T-helper 2 cell treated with Interferon-gamma antibody and Interleukin-4, amounts not matched to agents 5 μg/mL and 100 μg/mL, for 36 hours (primary cell): ENCODE measurements at regions not wholly inside any gene's neighbourhood (a gene's known extent, or its start where the extent isn't known, plus 50 kb on each side); places are given as distances from the start of the nearest gene placed in this dataset.

Experiments
- DNase-seq: peaks from one replicate; pipeline ENCODE4 v3.0.0; 2021; ENCODE audit warnings: low spot score
- H3K27ac Mint-ChIP-seq: one replicate; pipeline ENCODE4 v1.8.0; 2021; ENCODE audit warnings: mild to moderate bottlenecking, mixed read lengths
- H3K27me3 Mint-ChIP-seq: one replicate; pipeline ENCODE4 v1.8.0; 2021; ENCODE audit warnings: low read depth, mixed read lengths
- H3K36me3 Mint-ChIP-seq: one replicate; pipeline ENCODE4 v1.8.0; 2021; ENCODE audit warnings: low read depth, mixed read lengths
- H3K4me1 Mint-ChIP-seq: one replicate; pipeline ENCODE4 v1.8.0; 2021; ENCODE audit warnings: low read depth, mixed read lengths
- H3K4me3 Mint-ChIP-seq: one replicate; pipeline ENCODE4 v1.8.0; 2022; ENCODE audit warnings: mild to moderate bottlenecking, moderate library complexity, mixed read lengths
- H3K9me3 Mint-ChIP-seq: one replicate; pipeline ENCODE4 v1.8.0; 2021; ENCODE audit warnings: mixed read lengths

GRCh38 chr9:1414711-1415131, 364.6 kb downstream of the DMRT2 start:
- H3K27ac Mint-ChIP-seq = no peak overlapping the region
- peaks cover 2% of the 10 kb centered on the region for H3K4me1 Mint-ChIP-seq
- no peaks in the 10 kb centered on the region for H3K36me3 Mint-ChIP-seq
- H3K27me3 Mint-ChIP-seq = peaks cover 2% of the 10 kb centered on the region
- no peak for DNase-seq
- no peaks in the 10 kb centered on the region for H3K9me3 Mint-ChIP-seq
- no peak overlapping the region for H3K4me3 Mint-ChIP-seq

GRCh38 chr9:1415146-1415545, 365.0 kb downstream of the DMRT2 start:
- Mint-ChIP-seq H3K36me3 (no peaks in the 10 kb centered on the region), H3K4me3 (no peak overlapping the region), H3K27me3 (peaks cover 2% of the 10 kb centered on the region), H3K27ac (no peak overlapping the region), H3K4me1 (peaks cover 2% of the 10 kb centered on the region), H3K9me3 (no peaks in the 10 kb centered on the region)
- DNase-seq = no peak

- no peaks in the 10 kb centered on the region for H3K9me3 Mint-ChIP-seq
- peaks cover 2% of the 10 kb centered on the region for H3K4me1 Mint-ChIP-seq
- no peaks in the 10 kb centered on the region for H3K36me3 Mint-ChIP-seq
- H3K27me3 Mint-ChIP-seq = peaks cover 2% of the 10 kb centered on the region
- no peak for DNase-seq
- no peak overlapping the region for H3K4me3 Mint-ChIP-seq
- H3K27ac Mint-ChIP-seq = no peak overlapping the region
Measured at GRCh38 chr9:1416261-1416660, 366.1 kb downstream of the DMRT2 start.

- Mint-ChIP-seq H3K36me3 (no peaks in the 10 kb centered on the region), H3K27me3 (no peaks in the 10 kb centered on the region), H3K27ac (no peak overlapping the region), H3K4me1 (no peaks in the 10 kb centered on the region), H3K4me3 (no peak overlapping the region), H3K9me3 (no peaks in the 10 kb centered on the region)
- DNase-seq = no peak
Measured at GRCh38 chr9:1421436-1421835, 371.3 kb downstream of the DMRT2 start.

- Mint-ChIP-seq H3K4me1 (no peaks in the 10 kb centered on the region), H3K4me3 (no peak overlapping the region), H3K27me3 (no peaks in the 10 kb centered on the region), H3K36me3 (no peaks in the 10 kb centered on the region), H3K9me3 (no peaks in the 10 kb centered on the region), H3K27ac (no peak overlapping the region)
- DNase-seq = no peak
Measured at GRCh38 chr9:1427875-1428274, 377.7 kb downstream of the DMRT2 start.

GRCh38 chr9:1429297-1429696, 379.1 kb downstream of the DMRT2 start:
- no peaks in the 10 kb centered on the region for H3K27me3 Mint-ChIP-seq

GRCh38 chr9:1431461-1431860, 381.3 kb downstream of the DMRT2 start:
- no peaks in the 10 kb centered on the region for H3K9me3 Mint-ChIP-seq
- H3K36me3 Mint-ChIP-seq = no peaks in the 10 kb centered on the region
- no peaks in the 10 kb centered on the region for H3K4me1 Mint-ChIP-seq
- H3K27ac Mint-ChIP-seq = no peak overlapping the region
- no peaks in the 10 kb centered on the region for H3K27me3 Mint-ChIP-seq
- no peak overlapping the region for H3K4me3 Mint-ChIP-seq
- DNase-seq = no peak

More at GRCh38 chr9:1429297-1429696, 379.1 kb downstream of the DMRT2 start:
- Mint-ChIP-seq H3K27ac (no peak overlapping the region), H3K4me3 (no peak overlapping the region), H3K36me3 (no peaks in the 10 kb centered on the region), H3K9me3 (no peaks in the 10 kb centered on the region), H3K4me1 (no peaks in the 10 kb centered on the region)
- no peak for DNase-seq

- Mint-ChIP-seq H3K4me3 (no peak overlapping the region), H3K36me3 (no peaks in the 10 kb centered on the region), H3K27me3 (no peaks in the 10 kb centered on the region), H3K27ac (no peak overlapping the region), H3K4me1 (no peaks in the 10 kb centered on the region), H3K9me3 (no peaks in the 10 kb centered on the region)
- DNase-seq = no peak
Measured at GRCh38 chr9:1434052-1434767, 384.1 kb downstream of the DMRT2 start.

- Mint-ChIP-seq H3K9me3 (no peaks in the 10 kb centered on the region), H3K36me3 (no peaks in the 10 kb centered on the region), H3K4me1 (no peaks in the 10 kb centered on the region), H3K4me3 (no peak overlapping the region), H3K27ac (no peak overlapping the region), H3K27me3 (no peaks in the 10 kb centered on the region)
- DNase-seq = no peak
Measured at GRCh38 chr9:1434811-1435210, 384.7 kb downstream of the DMRT2 start.

- no peaks in the 10 kb centered on the region for H3K9me3 Mint-ChIP-seq
- no peaks in the 10 kb centered on the region for H3K4me1 Mint-ChIP-seq
- no peaks in the 10 kb centered on the region for H3K36me3 Mint-ChIP-seq
- no peak overlapping the region for H3K27ac Mint-ChIP-seq
- H3K4me3 Mint-ChIP-seq = no peak overlapping the region
- no peaks in the 10 kb centered on the region for H3K27me3 Mint-ChIP-seq
- no peak for DNase-seq
Measured at GRCh38 chr9:1440256-1440655, 390.1 kb downstream of the DMRT2 start.

- Mint-ChIP-seq H3K27me3 (no peaks in the 10 kb centered on the region), H3K4me3 (no peak overlapping the region), H3K4me1 (no peaks in the 10 kb centered on the region), H3K36me3 (no peaks in the 10 kb centered on the region), H3K27ac (no peak overlapping the region), H3K9me3 (no peaks in the 10 kb centered on the region)
- DNase-seq = no peak
Measured at GRCh38 chr9:1442105-1442504, 391.9 kb downstream of the DMRT2 start.

GRCh38 chr9:1443450-1443849, 393.3 kb downstream of the DMRT2 start:
- Mint-ChIP-seq H3K36me3 (no peaks in the 10 kb centered on the region), H3K27ac (no peak overlapping the region), H3K4me3 (no peak overlapping the region), H3K9me3 (no peaks in the 10 kb centered on the region), H3K4me1 (no peaks in the 10 kb centered on the region), H3K27me3 (no peaks in the 10 kb centered on the region)
- no peak for DNase-seq

GRCh38 chr9:1446671-1447070, 396.5 kb downstream of the DMRT2 start:
- Mint-ChIP-seq H3K36me3 (no peaks in the 10 kb centered on the region), H3K4me1 (no peaks in the 10 kb centered on the region), H3K27me3 (no peaks in the 10 kb centered on the region), H3K4me3 (no peak overlapping the region), H3K27ac (no peak overlapping the region), H3K9me3 (no peaks in the 10 kb centered on the region)
- DNase-seq = no peak

- DNase-seq = no peak
- no peaks in the 10 kb centered on the region for H3K9me3 Mint-ChIP-seq
- no peak overlapping the region for H3K27ac Mint-ChIP-seq
- no peaks in the 10 kb centered on the region for H3K4me1 Mint-ChIP-seq
- H3K36me3 Mint-ChIP-seq = no peaks in the 10 kb centered on the region
- H3K4me3 Mint-ChIP-seq = no peak overlapping the region
- H3K27me3 Mint-ChIP-seq = no peaks in the 10 kb centered on the region
Measured at GRCh38 chr9:1453636-1454035, 403.5 kb downstream of the DMRT2 start.

GRCh38 chr9:1454211-1454610, 404.1 kb downstream of the DMRT2 start:
- Mint-ChIP-seq H3K4me1 (no peaks in the 10 kb centered on the region), H3K36me3 (no peaks in the 10 kb centered on the region), H3K27ac (no peak overlapping the region), H3K27me3 (no peaks in the 10 kb centered on the region), H3K4me3 (no peak overlapping the region), H3K9me3 (no peaks in the 10 kb centered on the region)
- DNase-seq = no peak
